ENCODE measurements at regions not wholly inside any gene's neighbourhood (a gene's known extent, or its start where the extent isn't known, plus 50 kb on each side); places are given as distances from the start of the nearest gene placed in this dataset.
"Not testable (repeated sequence)": the region's sequence is repeated elsewhere in the genome, so short reads cannot be mapped to it uniquely, and the experiment has no call there.

GRCh38 chr5:110258460-110259216 lies 467.8 kb downstream of the TMEM232 start:
- DNase-seq: no peak

- DNase-seq: no peak
Measured at GRCh38 chr5:110262749-110263148, 463.7 kb downstream of the TMEM232 start.

GRCh38 chr5:110264661-110265060 lies 461.8 kb downstream of the TMEM232 start:
- no peak for DNase-seq

DNA sequence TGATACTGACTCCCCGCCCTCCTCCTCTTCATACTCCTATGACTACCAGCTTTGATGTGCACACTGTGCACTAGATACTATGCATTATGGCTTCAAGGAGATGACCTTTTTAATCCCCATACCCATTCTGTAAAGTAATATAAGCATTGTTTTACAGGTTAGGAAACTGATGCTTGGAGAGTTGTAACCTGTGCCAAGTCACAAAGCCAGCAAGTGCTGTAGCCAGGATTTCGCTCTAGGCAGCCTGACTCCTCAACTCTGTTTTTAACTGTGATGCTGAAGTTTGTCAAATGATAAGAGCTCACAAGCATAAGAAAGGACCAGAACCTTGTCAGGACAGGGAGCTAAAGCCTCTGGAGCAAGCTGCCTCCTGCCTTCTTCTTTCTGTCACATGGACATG lies 461.3 kb downstream of the TMEM232 start:
- no peak for DNase-seq

DNA sequence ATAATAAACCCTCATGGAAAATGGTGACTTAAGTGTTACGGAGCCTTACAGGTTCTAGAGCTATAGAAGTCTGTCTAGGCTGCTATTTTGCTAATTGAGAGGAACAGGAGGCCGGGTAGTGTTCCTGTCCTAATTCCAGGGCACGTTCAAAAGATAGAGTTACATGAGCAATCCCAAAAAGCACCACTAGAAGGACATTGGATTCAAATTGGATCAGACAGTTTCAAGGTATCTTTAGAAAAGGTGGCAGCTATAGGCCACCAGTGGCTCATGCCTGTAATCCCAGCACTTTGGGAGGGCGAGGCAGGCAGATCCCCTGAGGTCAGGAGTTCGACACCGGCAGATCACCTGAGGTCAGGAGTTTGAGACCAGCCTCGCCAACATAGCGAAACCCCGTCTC lies 458.8 kb downstream of the TMEM232 start:
- no peak for DNase-seq

DNA sequence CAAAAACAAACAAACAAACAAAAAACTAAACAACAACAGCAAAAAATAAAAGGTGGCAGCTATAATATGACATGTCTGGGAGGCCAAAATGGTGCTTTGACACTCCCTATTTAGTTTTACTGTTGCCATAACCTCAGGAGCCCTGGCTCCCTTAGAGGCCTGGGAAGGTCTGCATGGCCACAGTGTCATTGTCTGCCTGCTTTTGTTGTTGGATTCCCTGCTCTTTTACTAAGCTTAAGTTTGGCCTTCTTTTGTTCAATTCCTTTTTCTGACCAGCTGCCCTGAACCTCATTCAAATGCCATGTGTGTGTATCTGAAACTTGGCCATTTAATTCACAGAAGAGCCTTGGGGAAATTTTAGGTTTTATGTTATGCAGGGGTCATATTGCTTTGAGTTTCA lies 458.2 kb downstream of the TMEM232 start:
- DNase-seq: no peak

- DNase-seq: no peak
Measured at GRCh38 chr5:110268985-110269384, 457.5 kb downstream of the TMEM232 start.

DNA sequence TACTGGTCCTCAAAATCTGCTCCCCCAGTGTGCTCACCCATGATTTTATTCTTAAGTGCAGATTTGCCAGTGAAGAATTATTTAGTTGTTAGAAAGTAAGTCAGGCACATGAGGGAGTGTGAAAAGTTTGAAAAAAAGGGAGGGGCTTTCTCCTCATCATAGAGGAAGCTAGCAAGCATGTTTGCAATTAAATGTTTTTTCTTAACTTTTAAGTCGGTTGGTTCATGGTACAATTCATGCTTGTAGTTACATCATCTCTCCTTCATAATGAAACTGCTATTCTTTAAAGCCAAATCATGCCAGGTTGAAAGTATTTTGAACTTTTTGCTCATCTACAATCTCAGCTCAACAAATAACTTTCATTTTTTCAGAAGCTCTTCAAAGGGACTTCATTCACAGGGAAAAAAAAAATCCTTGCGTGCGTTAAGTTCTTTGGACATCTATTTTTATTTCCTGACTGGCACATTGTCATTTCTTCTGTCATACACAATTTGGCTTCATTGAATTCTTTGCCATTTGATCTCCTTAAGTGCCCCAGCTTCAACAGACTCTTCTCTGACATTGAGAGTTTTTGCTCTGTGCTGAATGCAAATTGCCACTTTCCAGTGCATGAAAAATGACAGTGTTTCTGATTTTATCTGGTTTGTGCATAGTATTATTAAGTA lies 456.9 kb downstream of the TMEM232 start:
- no peak for DNase-seq

DNA sequence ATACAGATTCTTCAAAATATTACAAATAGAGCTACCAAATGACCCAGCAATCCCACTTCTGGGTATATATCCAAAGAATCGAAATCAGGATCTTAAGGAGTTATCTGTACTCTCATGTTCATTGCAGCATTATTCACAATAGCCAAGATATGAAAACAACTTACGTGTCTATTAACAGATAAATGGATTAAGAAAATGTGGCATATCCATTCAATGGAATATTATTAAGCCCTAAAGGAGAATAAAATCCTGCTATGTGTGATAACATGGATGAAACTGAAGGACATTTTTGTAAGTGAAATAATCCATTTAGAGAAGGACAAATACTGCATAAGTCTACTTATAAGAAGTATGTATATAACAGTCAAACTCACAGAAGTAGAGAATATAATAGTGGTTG lies 450.6 kb downstream of the TMEM232 start:
- no peak for DNase-seq

- DNase-seq: not testable (repeated sequence)
Measured at GRCh38 chr5:110278449-110278848, 448.0 kb downstream of the TMEM232 start.

- not testable (repeated sequence) for DNase-seq
Measured at GRCh38 chr5:110284121-110284520, 442.4 kb downstream of the TMEM232 start.

GRCh38 chr5:110288766-110289511 lies 437.5 kb downstream of the TMEM232 start:
- no peak for DNase-seq

- DNase-seq: no peak
Measured at GRCh38 chr5:110289512-110289810, 437.0 kb downstream of the TMEM232 start.

DNA sequence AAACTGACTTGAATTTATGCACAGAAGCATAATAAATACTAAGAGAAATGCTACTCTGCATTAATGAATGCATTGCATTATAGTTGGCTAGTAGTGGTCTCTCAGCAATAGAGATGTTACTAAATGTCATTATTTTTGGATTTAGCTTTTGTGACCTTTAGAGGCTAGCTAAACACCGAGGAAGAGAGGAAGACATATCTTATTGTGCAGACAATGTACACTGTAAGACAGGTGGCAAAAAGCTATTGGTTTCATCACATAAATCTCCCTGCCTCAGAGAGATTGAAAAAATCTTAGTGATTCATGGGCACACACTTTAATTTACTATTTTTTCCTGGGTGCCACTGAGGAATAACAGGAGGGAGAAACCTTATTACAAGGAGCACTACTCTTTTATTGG lies 435.9 kb downstream of the TMEM232 start:
- no peak for DNase-seq

GRCh38 chr5:110294281-110294680 lies 432.2 kb downstream of the TMEM232 start:
- no peak for DNase-seq

DNA sequence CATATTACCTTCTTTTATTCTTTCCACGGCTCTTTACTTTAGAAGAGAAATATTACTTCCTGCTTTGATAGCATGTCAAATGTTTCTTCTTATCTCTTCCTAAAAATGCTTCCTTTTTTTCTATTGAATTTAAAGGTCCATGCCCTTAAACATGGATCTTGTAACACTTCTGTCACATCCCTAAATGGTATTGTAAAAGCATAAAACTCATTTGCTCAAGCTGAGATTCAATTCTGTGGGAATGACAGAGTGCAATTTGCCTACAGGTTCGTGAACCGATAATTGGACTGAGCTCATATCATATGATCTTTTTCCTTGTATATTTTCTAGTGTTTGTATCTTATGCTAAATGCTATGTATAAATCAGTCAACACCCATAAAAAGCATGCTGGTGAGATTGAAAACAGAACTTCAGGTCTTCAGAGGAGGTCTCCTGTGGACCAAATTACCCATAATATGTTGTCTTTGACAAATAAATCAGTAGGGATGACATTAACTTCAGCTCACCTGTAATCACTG lies 429.3 kb downstream of the TMEM232 start:
- DNase-seq: no peak

- DNase-seq: no peak
Measured at GRCh38 chr5:110304176-110304575, 422.3 kb downstream of the TMEM232 start.

- DNase-seq: no peak
Measured at GRCh38 chr5:110306650-110307049, 419.8 kb downstream of the TMEM232 start.

- DNase-seq: no peak
Measured at GRCh38 chr5:110309222-110309621, 417.2 kb downstream of the TMEM232 start.

GRCh38 chr5:110316566-110316965 lies 409.9 kb downstream of the TMEM232 start:
- DNase-seq: not testable (repeated sequence)

DNA sequence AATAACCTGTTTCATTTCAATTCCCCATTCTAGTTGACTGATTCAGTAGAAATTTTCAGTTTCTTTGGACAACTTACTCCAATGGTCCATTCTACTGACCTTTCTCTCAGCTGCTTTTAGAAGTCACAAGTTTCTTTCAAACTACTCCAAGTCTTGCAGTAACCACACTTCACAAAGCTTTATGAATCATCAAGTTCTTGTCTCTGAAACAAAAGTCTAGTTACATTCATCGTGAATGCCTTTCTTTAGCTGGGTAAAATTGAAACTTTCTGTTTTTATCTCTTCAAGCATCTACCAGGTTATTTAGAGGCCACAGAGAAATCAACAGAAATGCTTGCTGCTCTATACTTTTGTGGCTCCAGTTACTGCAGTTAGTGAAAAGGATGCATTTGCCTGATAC lies 405.4 kb downstream of the TMEM232 start:
- DNase-seq: no peak

DNA sequence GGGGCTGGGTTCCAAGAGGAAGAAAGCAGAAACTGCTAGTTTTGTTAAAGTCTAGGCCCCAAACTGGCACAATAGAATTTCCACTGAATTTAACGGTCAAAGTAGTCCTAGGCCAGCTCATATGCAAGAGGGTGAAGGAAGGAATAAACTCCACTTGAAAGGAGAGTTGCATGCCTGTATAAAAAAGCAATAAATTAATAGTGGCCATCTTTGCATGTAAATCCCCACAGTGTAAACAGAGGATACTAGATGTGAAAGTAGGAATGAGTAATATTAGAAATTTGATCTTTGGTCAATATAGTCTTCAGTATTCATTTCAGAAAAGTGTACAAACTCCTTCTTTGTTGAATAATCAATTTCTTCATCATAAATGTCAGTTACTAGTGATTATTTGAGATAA lies 403.1 kb downstream of the TMEM232 start:
- DNase-seq: no peak

DNA sequence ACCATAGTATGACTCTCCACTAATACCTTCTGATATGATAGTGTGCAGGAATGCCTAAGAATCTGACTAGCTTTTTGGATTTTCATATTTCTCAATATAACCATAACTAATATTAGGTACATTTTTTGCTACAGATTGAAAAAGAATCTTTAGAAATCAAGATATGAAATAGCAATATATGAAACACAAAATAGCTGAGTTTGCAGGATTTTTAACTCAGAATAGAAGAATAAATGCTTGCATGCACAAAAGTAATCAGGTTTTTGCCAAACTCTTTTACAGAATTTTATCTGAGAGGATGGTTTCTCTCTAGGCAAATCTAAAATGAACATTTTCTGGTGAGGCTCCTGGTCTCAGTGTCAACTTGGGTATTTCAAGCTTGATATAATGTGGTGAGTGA lies 402.6 kb downstream of the TMEM232 start:
- no peak for DNase-seq

DNA sequence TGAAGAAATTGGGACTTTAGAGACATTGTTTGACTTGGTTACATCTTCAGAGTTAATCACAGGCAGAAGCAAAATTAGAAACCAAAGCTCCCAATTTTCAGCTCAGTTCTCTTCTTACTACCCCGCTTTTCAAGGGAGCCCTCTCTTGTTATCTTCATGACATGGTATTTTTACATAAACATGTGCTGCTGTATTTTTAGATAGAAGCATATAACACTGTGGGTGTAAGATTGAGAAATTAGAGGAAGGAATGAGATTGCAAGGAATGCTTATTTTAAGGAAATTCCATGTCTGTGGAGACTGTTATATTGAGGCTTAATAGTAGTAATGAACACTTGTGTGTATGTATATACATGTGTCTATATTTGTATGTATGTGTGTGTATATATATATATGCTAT lies 401.6 kb downstream of the TMEM232 start:
- no peak for DNase-seq
